ENCODE measurements at regions not wholly inside any gene's neighbourhood (a gene's known extent, or its start where the extent isn't known, plus 50 kb on each side); places are given as distances from the start of the nearest gene placed in this dataset.

GRCh38 chr7:50217401-50217800, 87.1 kb upstream of the IKZF1 start:
- no peak for DNase-seq (ENCODE audit: unreplicated experiment)
- peaks cover 54% of the 10 kb centered on the region for H3K27me3 Mint-ChIP-seq (ENCODE audit: insufficient read depth, unreplicated experiment)
- no TSS peak for BruUV-seq (replicated peaks)
- H3K27ac Mint-ChIP-seq (ENCODE audit: low read depth, unreplicated experiment) = no peak overlapping the region
- H3K9me3 Mint-ChIP-seq (ENCODE audit: unreplicated experiment) = no peaks in the 10 kb centered on the region
- H3K4me1 Mint-ChIP-seq (ENCODE audit: insufficient read depth, unreplicated experiment) = no peaks in the 10 kb centered on the region
- no peak overlapping the region for H3K4me3 Mint-ChIP-seq (ENCODE audit: unreplicated experiment)
- ChIA-PET POLR2A (no interaction called here), CTCF (interaction anchor here (4.1 kb wide), 1 partner anchor 12 kb away, joined by 23 read pairs; no protein-coding TSS in a partner anchor)
- H3K36me3 Mint-ChIP-seq (ENCODE audit: insufficient read depth, unreplicated experiment) = no peaks in the 10 kb centered on the region
- intact Hi-C loops (cut with micrococcal nuclease) = no loop called here
- TF ChIP-seq CTCF (IDR thresholded peaks at IDR 0.05; ENCODE audit: unreplicated experiment) = no peak

- no peaks in the 10 kb centered on the region for H3K36me3 Mint-ChIP-seq (ENCODE audit: insufficient read depth, unreplicated experiment)
- DNase-seq (ENCODE audit: unreplicated experiment) = no peak
- BruUV-seq (replicated peaks) = no TSS peak
- intact Hi-C loops (cut with micrococcal nuclease) = no loop called here
- H3K27me3 Mint-ChIP-seq (ENCODE audit: insufficient read depth, unreplicated experiment) = peaks cover 62% of the 10 kb centered on the region
- no peak overlapping the region for H3K4me3 Mint-ChIP-seq (ENCODE audit: unreplicated experiment)
- ChIA-PET POLR2A (no interaction called here), CTCF (interaction anchor here (1.3 to 4.1 kb wide), 2 partner anchors 9 to 11 kb away, joined by 5 to 23 read pairs; no protein-coding TSS in a partner anchor)
- no peaks in the 10 kb centered on the region for H3K9me3 Mint-ChIP-seq (ENCODE audit: unreplicated experiment)
- no peak overlapping the region for H3K27ac Mint-ChIP-seq (ENCODE audit: low read depth, unreplicated experiment)
- H3K4me1 Mint-ChIP-seq (ENCODE audit: insufficient read depth, unreplicated experiment) = no peaks in the 10 kb centered on the region
- no peak for TF ChIP-seq CTCF (IDR thresholded peaks at IDR 0.05; ENCODE audit: unreplicated experiment)
These were observed 87.9 kb upstream of the IKZF1 start for GRCh38 chr7:50216626-50217025.

- no peak for TF ChIP-seq CTCF (IDR thresholded peaks at IDR 0.05; ENCODE audit: unreplicated experiment)
- intact Hi-C loops (cut with micrococcal nuclease) = no loop called here
- POLR2A ChIA-PET = no interaction called here
- H3K27ac Mint-ChIP-seq (ENCODE audit: low read depth, unreplicated experiment) = no peak overlapping the region
- no peak overlapping the region for H3K4me3 Mint-ChIP-seq (ENCODE audit: unreplicated experiment)
- H3K27me3 Mint-ChIP-seq (ENCODE audit: insufficient read depth, unreplicated experiment) = peaks cover 63% of the 10 kb centered on the region
- BruUV-seq (replicated peaks) = no TSS peak
- no peak for DNase-seq (ENCODE audit: unreplicated experiment)
- CTCF ChIA-PET = interaction anchor here (0.7 to 4.1 kb wide), 3 partner anchors 9 to 204 kb away, joined by 3 to 23 read pairs (median 10); no protein-coding TSS in a partner anchor
- H3K9me3 Mint-ChIP-seq (ENCODE audit: unreplicated experiment) = no peaks in the 10 kb centered on the region
- H3K36me3 Mint-ChIP-seq (ENCODE audit: insufficient read depth, unreplicated experiment) = no peaks in the 10 kb centered on the region
- no peaks in the 10 kb centered on the region for H3K4me1 Mint-ChIP-seq (ENCODE audit: insufficient read depth, unreplicated experiment)
These were observed 89.7 kb upstream of the IKZF1 start for GRCh38 chr7:50214771-50215170.

- Mint-ChIP-seq H3K4me3 (ENCODE audit: unreplicated experiment) (no peak overlapping the region), H3K4me1 (ENCODE audit: insufficient read depth, unreplicated experiment) (no peaks in the 10 kb centered on the region), H3K9me3 (ENCODE audit: unreplicated experiment) (no peaks in the 10 kb centered on the region), H3K27me3 (ENCODE audit: insufficient read depth, unreplicated experiment) (peaks cover 63% of the 10 kb centered on the region), H3K27ac (ENCODE audit: low read depth, unreplicated experiment) (no peak overlapping the region), H3K36me3 (ENCODE audit: insufficient read depth, unreplicated experiment) (no peaks in the 10 kb centered on the region)
- intact Hi-C loops (cut with micrococcal nuclease) = no loop called here
- no peak for TF ChIP-seq CTCF (IDR thresholded peaks at IDR 0.05; ENCODE audit: unreplicated experiment)
- ChIA-PET CTCF (interaction anchor here (0.6 to 4.1 kb wide), 6 partner anchors 9 to 793 kb away, joined by 3 to 23 read pairs (median 4); no protein-coding TSS in a partner anchor), POLR2A (no interaction called here)
- DNase-seq (ENCODE audit: unreplicated experiment) = no peak
- no TSS peak for BruUV-seq (replicated peaks)
These were observed 90.3 kb upstream of the IKZF1 start for GRCh38 chr7:50214126-50214670.

Measured in MCF 10A (cell line).